Large intestine (tissue), 3 donors: ENCODE measurements at regions not wholly inside any gene's neighbourhood (a gene's known extent, or its start where the extent isn't known, plus 50 kb on each side); places are given as distances from the start of the nearest gene placed in this dataset.

Experiments used
- DNase-seq, 2 donors: peaks; one replicate each; pipeline versions ENCODE4 v3.0.0 to v3.0.0-alpha.2; 2013
- H3K27ac ChIP-seq: one replicate; pipeline ENCODE4 v1.5.1; 2013; ENCODE audit warnings: low read length
- H3K27me3 ChIP-seq: 2 replicates; pipeline ENCODE4 v1.6.1; 2013; ENCODE audit warnings: low read length; ENCODE audit not compliant: control insufficient read depth, insufficient read depth
- H3K36me3 ChIP-seq: 2 replicates; pipeline ENCODE4 v1.6.1; 2013; ENCODE audit warnings: low read length; ENCODE audit not compliant: control insufficient read depth, insufficient read depth
- H3K4me1 ChIP-seq: one replicate; pipeline ENCODE4 v1.6.1; 2013; ENCODE audit warnings: low read length; ENCODE audit not compliant: control insufficient read depth, insufficient read depth
- H3K4me3 ChIP-seq: one replicate; pipeline ENCODE4 v1.5.1; 2013; ENCODE audit warnings: low read length
- H3K9me3 ChIP-seq: one replicate; pipeline ENCODE4 v1.6.1; 2013; ENCODE audit warnings: mild to moderate bottlenecking, low read depth, low read length, moderate library complexity; ENCODE audit not compliant: control insufficient read depth
- WGBS: methylation state at CpG from one replicate; pipeline ENCODE4 v1.1.5; 2013; ENCODE audit warnings: low lambda C conversion rate; ENCODE audit not compliant: insufficient coverage; 5-methylcytosine and 5-hydroxymethylcytosine counted together

- no peaks in the 10 kb centered on the region for H3K27me3 ChIP-seq
- H3K4me3 ChIP-seq: no peak overlapping the region
- DNase-seq: no peak
- 100% methylated on average over 1 of the region's 3 CpGs for whole genome bisulfite sequencing
- H3K36me3 ChIP-seq: no peaks in the 10 kb centered on the region
- H3K4me1 ChIP-seq: no peaks in the 10 kb centered on the region
- H3K9me3 ChIP-seq: no peaks in the 10 kb centered on the region
- H3K27ac ChIP-seq: no peak overlapping the region
Measured at GRCh38 chr21:27130154-27130553, 163.3 kb upstream of the ADAMTS5 start.

GRCh38 chr21:27129694-27130093 is 162.8 kb upstream of the ADAMTS5 start:
- Histone ChIP-seq H3K4me3 (no peak overlapping the region), H3K4me1 (no peaks in the 10 kb centered on the region), H3K36me3 (no peaks in the 10 kb centered on the region), H3K27me3 (no peaks in the 10 kb centered on the region), H3K9me3 (no peaks in the 10 kb centered on the region), H3K27ac (no peak overlapping the region)
- no peak for DNase-seq

- DNase-seq: no peak
- no peaks in the 10 kb centered on the region for H3K27me3 ChIP-seq
- H3K9me3 ChIP-seq: no peaks in the 10 kb centered on the region
- H3K27ac ChIP-seq: no peak overlapping the region
- H3K36me3 ChIP-seq: no peaks in the 10 kb centered on the region
- 100% methylated on average over 1 of the region's 1 CpG for whole genome bisulfite sequencing
- no peaks in the 10 kb centered on the region for H3K4me1 ChIP-seq
- H3K4me3 ChIP-seq: no peak overlapping the region
Measured at GRCh38 chr21:27129215-27129614, 162.3 kb upstream of the ADAMTS5 start.

- DNase-seq: no peak
- H3K9me3 ChIP-seq: no peaks in the 10 kb centered on the region
- H3K4me1 ChIP-seq: no peaks in the 10 kb centered on the region
- H3K27ac ChIP-seq: no peak overlapping the region
- 60% methylated on average over 1 of the region's 4 CpGs for WGBS
- H3K4me3 ChIP-seq: no peak overlapping the region
- no peaks in the 10 kb centered on the region for H3K27me3 ChIP-seq
- no peaks in the 10 kb centered on the region for H3K36me3 ChIP-seq
Measured at GRCh38 chr21:27126140-27126539, 159.3 kb upstream of the ADAMTS5 start.

GRCh38 chr21:27122686-27123085 is 155.8 kb upstream of the ADAMTS5 start:
- Histone ChIP-seq H3K36me3 (no peaks in the 10 kb centered on the region), H3K4me1 (no peaks in the 10 kb centered on the region), H3K9me3 (no peaks in the 10 kb centered on the region), H3K4me3 (no peak overlapping the region), H3K27me3 (no peaks in the 10 kb centered on the region), H3K27ac (no peak overlapping the region)
- no peak for DNase-seq

GRCh38 chr21:27114111-27114510 is 147.2 kb upstream of the ADAMTS5 start:
- Histone ChIP-seq H3K36me3 (no peaks in the 10 kb centered on the region), H3K9me3 (no peaks in the 10 kb centered on the region), H3K27ac (no peak overlapping the region), H3K4me3 (no peak overlapping the region), H3K4me1 (no peaks in the 10 kb centered on the region), H3K27me3 (no peaks in the 10 kb centered on the region)
- no CpG with 5 or more reads among the region's 2 CpGs for WGBS
- DNase-seq: no peak

- no peak for DNase-seq
- H3K27ac ChIP-seq: no peak overlapping the region
- no peaks in the 10 kb centered on the region for H3K27me3 ChIP-seq
- no peaks in the 10 kb centered on the region for H3K36me3 ChIP-seq
- no peak overlapping the region for H3K4me3 ChIP-seq
- H3K4me1 ChIP-seq: no peaks in the 10 kb centered on the region
- no peaks in the 10 kb centered on the region for H3K9me3 ChIP-seq
Measured at GRCh38 chr21:27112186-27112585, 145.3 kb upstream of the ADAMTS5 start.

GRCh38 chr21:27110956-27111355 is 144.1 kb upstream of the ADAMTS5 start:
- H3K27ac ChIP-seq: no peak overlapping the region
- no CpG with 5 or more reads among the region's 2 CpGs for WGBS
- no peaks in the 10 kb centered on the region for H3K9me3 ChIP-seq
- H3K4me1 ChIP-seq: no peaks in the 10 kb centered on the region
- H3K4me3 ChIP-seq: no peak overlapping the region
- DNase-seq: no peak
- H3K36me3 ChIP-seq: no peaks in the 10 kb centered on the region
- no peaks in the 10 kb centered on the region for H3K27me3 ChIP-seq

- Histone ChIP-seq H3K9me3 (no peaks in the 10 kb centered on the region), H3K27ac (no peak overlapping the region), H3K36me3 (no peaks in the 10 kb centered on the region), H3K27me3 (no peaks in the 10 kb centered on the region), H3K4me3 (no peak overlapping the region), H3K4me1 (no peaks in the 10 kb centered on the region)
- 69% methylated on average over 2 of the region's 2 CpGs for WGBS
- no peak for DNase-seq
Measured at GRCh38 chr21:27108701-27109100, 141.8 kb upstream of the ADAMTS5 start.

GRCh38 chr21:27108228-27108627 is 141.3 kb upstream of the ADAMTS5 start:
- peak in 1 of 2 donors; percentile 5 for DNase-seq
- H3K27me3 ChIP-seq: no peaks in the 10 kb centered on the region
- 100% methylated on average over 1 of the region's 1 CpG for WGBS

GRCh38 chr21:27104846-27105431 is 138.1 kb upstream of the ADAMTS5 start:
- no peaks in the 10 kb centered on the region for H3K9me3 ChIP-seq
- WGBS: 67% methylated on average over 1 of the region's 5 CpGs
- no peak overlapping the region for H3K4me3 ChIP-seq
- no peak overlapping the region for H3K27ac ChIP-seq
- no peak for DNase-seq
- H3K27me3 ChIP-seq: no peaks in the 10 kb centered on the region
- H3K36me3 ChIP-seq: no peaks in the 10 kb centered on the region
- no peaks in the 10 kb centered on the region for H3K4me1 ChIP-seq

More at GRCh38 chr21:27108228-27108627, 141.3 kb upstream of the ADAMTS5 start:
- H3K4me1 ChIP-seq: no peaks in the 10 kb centered on the region
- H3K27ac ChIP-seq: no peak overlapping the region
- H3K4me3 ChIP-seq: no peak overlapping the region
- H3K9me3 ChIP-seq: no peaks in the 10 kb centered on the region
- no peaks in the 10 kb centered on the region for H3K36me3 ChIP-seq
